ENCODE measurements at regions not wholly inside any gene's neighbourhood (a gene's known extent, or its start where the extent isn't known, plus 50 kb on each side); places are given as distances from the start of the nearest gene placed in this dataset.

DNA sequence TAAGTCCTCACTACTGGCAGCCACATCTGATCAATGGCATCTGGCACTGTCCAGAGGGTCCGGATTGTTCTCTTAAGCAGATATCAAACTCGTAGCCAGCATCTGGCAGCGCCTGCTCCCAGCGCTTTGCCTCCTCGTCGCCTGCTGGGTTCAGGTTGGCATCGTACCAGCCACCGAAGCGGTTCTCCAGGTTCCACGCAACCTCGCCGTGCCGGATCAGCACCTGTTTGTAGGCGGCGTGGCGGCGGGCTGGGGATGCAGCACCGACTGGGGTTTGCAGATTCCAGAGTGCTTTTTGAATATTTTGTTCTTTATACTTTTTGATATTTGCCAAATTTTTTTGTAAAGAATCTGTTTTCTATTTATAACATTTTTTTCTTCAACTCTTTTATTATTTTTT lies 111.6 kb downstream of the NR2F2 start:
- TF ChIP-seq OSR1 (CRISPR knock-in tag; IDR thresholded peaks at IDR 0.05): no peak
- TF ChIP-seq, protein P1, sequence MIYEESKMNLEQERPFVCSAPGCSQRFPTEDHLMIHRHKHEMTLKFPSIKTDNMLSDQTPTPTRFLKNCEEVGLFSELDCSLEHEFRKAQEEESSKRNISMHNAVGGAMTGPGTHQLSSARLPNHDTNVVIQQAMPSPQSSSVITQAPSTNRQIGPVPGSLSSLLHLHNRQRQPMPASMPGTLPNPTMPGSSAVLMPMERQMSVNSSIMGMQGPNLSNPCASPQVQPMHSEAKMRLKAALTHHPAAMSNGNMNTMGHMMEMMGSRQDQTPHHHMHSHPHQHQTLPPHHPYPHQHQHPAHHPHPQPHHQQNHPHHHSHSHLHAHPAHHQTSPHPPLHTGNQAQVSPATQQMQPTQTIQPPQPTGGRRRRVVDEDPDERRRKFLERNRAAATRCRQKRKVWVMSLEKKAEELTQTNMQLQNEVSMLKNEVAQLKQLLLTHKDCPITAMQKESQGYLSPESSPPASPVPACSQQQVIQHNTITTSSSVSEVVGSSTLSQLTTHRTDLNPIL (CRISPR knock-in tag; IDR thresholded peaks at IDR 0.05; ENCODE audit: low read depth): no peak

All from SK-N-SH treated with all-trans-retinoic acid at 6 μM for 48 hours (cell line).